Stomach (tissue), 4 donors: ENCODE measurements at regions not wholly inside any gene's neighbourhood (a gene's known extent, or its start where the extent isn't known, plus 50 kb on each side); places are given as distances from the start of the nearest gene placed in this dataset.
"Not testable (repeated sequence)": the region's sequence is repeated elsewhere in the genome, so short reads cannot be mapped to it uniquely, and the experiment has no call there.

Experiments used
- EP300 ChIP-seq: sonication (generic); formaldehyde crosslinking; IDR thresholded peaks from one replicate; pipeline ENCODE4 v1.6.1; 2017; ENCODE audit warnings: antibody characterized with exemption
- POLR2A ChIP-seq, 4 donors: fragments of 450-650 bp; IDR thresholded peaks; one replicate each; pipeline ENCODE4 v1.6.1; 2016; ENCODE audit warnings: antibody characterized with exemption in 4 of 4, control low read depth in 2 of 4, mild to moderate bottlenecking in 1 of 4, moderate library complexity in 1 of 4
- TF ChIP-seq, protein P1 (sequence below), 7 experiments: fragments of 450-650 bp in 4 of 7; fragments of 200-600 bp in 3 of 7; sonication (generic) in 3 of 7; IDR thresholded peaks; one replicate each; pipeline ENCODE4 v1.5.1; 2016 to 2019; ENCODE audit warnings: antibody characterized with exemption in 7 of 7, control low read depth in 2 of 7, mild to moderate bottlenecking in 1 of 7

DNA sequence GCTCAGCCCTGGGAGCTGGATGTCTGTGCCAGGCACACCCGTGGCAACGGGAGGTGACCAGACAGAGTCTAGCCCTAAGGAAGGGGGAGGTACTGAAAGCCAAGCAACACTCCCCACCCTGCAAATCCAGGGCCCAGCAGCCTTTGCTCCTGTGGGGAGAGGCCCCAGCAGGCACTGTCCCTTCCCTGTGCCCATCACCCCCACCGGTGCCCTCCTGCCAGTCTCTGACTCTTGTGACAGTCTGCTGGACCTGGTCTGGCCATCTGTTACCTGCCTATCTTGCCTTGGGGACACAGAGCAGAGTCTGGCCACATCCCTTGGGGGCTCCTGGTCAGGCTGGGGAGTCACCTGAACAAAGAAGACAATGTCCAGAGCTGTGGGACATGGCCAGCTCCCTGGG lies 520.2 kb downstream of the TP53TG3F start:
- TF ChIP-seq POLR2A (IDR thresholded peaks at IDR 0.05); EP300: not testable (repeated sequence)
- TF ChIP-seq, protein P1, sequence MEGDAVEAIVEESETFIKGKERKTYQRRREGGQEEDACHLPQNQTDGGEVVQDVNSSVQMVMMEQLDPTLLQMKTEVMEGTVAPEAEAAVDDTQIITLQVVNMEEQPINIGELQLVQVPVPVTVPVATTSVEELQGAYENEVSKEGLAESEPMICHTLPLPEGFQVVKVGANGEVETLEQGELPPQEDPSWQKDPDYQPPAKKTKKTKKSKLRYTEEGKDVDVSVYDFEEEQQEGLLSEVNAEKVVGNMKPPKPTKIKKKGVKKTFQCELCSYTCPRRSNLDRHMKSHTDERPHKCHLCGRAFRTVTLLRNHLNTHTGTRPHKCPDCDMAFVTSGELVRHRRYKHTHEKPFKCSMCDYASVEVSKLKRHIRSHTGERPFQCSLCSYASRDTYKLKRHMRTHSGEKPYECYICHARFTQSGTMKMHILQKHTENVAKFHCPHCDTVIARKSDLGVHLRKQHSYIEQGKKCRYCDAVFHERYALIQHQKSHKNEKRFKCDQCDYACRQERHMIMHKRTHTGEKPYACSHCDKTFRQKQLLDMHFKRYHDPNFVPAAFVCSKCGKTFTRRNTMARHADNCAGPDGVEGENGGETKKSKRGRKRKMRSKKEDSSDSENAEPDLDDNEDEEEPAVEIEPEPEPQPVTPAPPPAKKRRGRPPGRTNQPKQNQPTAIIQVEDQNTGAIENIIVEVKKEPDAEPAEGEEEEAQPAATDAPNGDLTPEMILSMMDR (IDR thresholded peaks at IDR 0.05) = not testable (repeated sequence)
